ENCODE measurements at regions not wholly inside any gene's neighbourhood (a gene's known extent, or its start where the extent isn't known, plus 50 kb on each side); places are given as distances from the start of the nearest gene placed in this dataset.

- TF ChIP-seq GATA2 (IDR thresholded peaks at IDR 0.05; ENCODE audit: low read depth, low read length) (no peak), GATA3 (IDR thresholded peaks at IDR 0.05; ENCODE audit: low read depth, low read length) (no peak)
Observed at GRCh38 chr14:101153691-101154090, 250.2 kb upstream of the RTL1 start.
